HepG2 (cell line): ENCODE measurements at regions not wholly inside any gene's neighbourhood (a gene's known extent, or its start where the extent isn't known, plus 50 kb on each side); places are given as distances from the start of the nearest gene placed in this dataset.

Experiments
- MED1 ChIP-seq: sonication (generic); formaldehyde crosslinking; IDR thresholded peaks from 2 replicates; pipeline ENCODE4 v1.4.0; 2020; ENCODE audit warnings: missing genetic modification reagents
- PCBP1 ChIP-seq: fragments of 200-400 bp; formaldehyde crosslinking; IDR thresholded peaks from 2 replicates; pipeline ENCODE4 v1.6.1; 2017; ENCODE audit warnings: mild to moderate bottlenecking, low read depth, low read length, borderline replicate concordance
- PHF20 ChIP-seq: sonication (generic); formaldehyde crosslinking; IDR thresholded peaks from 2 replicates; pipeline ENCODE4 v1.5.0; 2020; ENCODE audit warnings: mild to moderate bottlenecking, missing genetic modification reagents
- SMC3 ChIP-seq: IDR thresholded peaks from 2 replicates; pipeline ENCODE4 v1.6.1; 2011; ENCODE audit warnings: low read length, improper control_type of control experiment
- YY1 ChIP-seq: IDR thresholded peaks from 2 replicates; pipeline ENCODE4 v1.6.1; 2011; ENCODE audit warnings: low read length, low read depth, moderate library complexity, mild to moderate bottlenecking; ENCODE audit not compliant: insufficient read depth, insufficient replicate concordance
- ZNF773 ChIP-seq: sonication (generic); formaldehyde crosslinking; IDR thresholded peaks from 2 replicates; pipeline ENCODE4 v1.4.0; 2020; ENCODE audit warnings: missing genetic modification reagents, borderline replicate concordance
- ZNF781 ChIP-seq: sonication (generic); formaldehyde crosslinking; IDR thresholded peaks from 2 replicates; pipeline ENCODE4 v1.5.1; 2020; ENCODE audit warnings: borderline replicate concordance, mild to moderate bottlenecking, missing genetic modification reagents; ENCODE audit errors: not compliant biosample characterization
- TF ChIP-seq, protein P1 (sequence below): sonication (generic); formaldehyde crosslinking; IDR thresholded peaks from 2 replicates; pipeline ENCODE4 v1.5.0; 2020; ENCODE audit warnings: mild to moderate bottlenecking, missing genetic modification reagents, moderate library complexity
- TF ChIP-seq, protein P2 (sequence below): sonication (generic); formaldehyde crosslinking; IDR thresholded peaks from 2 replicates; pipeline ENCODE4 v1.5.0; 2020; ENCODE audit warnings: mild to moderate bottlenecking, missing genetic modification reagents
- TF ChIP-seq, protein P3 (sequence below), 2 experiments: sonication (generic) in 1 of 2; formaldehyde crosslinking in 1 of 2; IDR thresholded peaks; 2 replicates each; pipeline versions ENCODE4 v1.6.1 to v1.9.0; 2014 to 2022; ENCODE audit warnings: antibody characterized with exemption in 1 of 2, borderline replicate concordance in 1 of 2, inconsistent platforms in 1 of 2, low read depth in 1 of 2, missing genetic modification reagents in 1 of 2

DNA sequence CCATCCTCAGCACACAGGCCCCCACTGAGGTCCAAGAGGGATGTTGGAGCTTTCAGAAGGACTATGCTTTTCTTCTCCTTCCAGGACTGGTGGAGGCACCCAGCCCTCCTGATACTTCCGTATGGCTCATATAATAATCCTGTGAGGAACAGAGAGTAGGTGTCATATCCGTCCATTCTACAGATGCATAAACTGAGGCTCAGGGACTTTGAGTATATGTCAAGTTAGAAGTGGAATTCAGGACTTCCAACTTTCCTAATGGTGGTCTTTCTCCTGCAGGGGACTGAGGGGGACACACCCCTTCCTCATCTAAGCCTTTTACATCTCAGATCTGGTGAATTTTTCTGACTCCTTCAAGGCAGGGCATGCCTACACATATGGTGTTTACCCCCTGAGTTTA lies 153.7 kb downstream of the RPS24 start:
- TF ChIP-seq PHF20 (CRISPR knock-in tag), result no peak
- TF ChIP-seq, protein P1, sequence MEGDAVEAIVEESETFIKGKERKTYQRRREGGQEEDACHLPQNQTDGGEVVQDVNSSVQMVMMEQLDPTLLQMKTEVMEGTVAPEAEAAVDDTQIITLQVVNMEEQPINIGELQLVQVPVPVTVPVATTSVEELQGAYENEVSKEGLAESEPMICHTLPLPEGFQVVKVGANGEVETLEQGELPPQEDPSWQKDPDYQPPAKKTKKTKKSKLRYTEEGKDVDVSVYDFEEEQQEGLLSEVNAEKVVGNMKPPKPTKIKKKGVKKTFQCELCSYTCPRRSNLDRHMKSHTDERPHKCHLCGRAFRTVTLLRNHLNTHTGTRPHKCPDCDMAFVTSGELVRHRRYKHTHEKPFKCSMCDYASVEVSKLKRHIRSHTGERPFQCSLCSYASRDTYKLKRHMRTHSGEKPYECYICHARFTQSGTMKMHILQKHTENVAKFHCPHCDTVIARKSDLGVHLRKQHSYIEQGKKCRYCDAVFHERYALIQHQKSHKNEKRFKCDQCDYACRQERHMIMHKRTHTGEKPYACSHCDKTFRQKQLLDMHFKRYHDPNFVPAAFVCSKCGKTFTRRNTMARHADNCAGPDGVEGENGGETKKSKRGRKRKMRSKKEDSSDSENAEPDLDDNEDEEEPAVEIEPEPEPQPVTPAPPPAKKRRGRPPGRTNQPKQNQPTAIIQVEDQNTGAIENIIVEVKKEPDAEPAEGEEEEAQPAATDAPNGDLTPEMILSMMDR (CRISPR knock-in tag), result no peak
- no peak for TF ChIP-seq MED1 (CRISPR knock-in tag)
- no peak for TF ChIP-seq ZNF773 (CRISPR knock-in tag)
- no peak for TF ChIP-seq YY1
- no peak for TF ChIP-seq PCBP1
- TF ChIP-seq, protein P2, sequence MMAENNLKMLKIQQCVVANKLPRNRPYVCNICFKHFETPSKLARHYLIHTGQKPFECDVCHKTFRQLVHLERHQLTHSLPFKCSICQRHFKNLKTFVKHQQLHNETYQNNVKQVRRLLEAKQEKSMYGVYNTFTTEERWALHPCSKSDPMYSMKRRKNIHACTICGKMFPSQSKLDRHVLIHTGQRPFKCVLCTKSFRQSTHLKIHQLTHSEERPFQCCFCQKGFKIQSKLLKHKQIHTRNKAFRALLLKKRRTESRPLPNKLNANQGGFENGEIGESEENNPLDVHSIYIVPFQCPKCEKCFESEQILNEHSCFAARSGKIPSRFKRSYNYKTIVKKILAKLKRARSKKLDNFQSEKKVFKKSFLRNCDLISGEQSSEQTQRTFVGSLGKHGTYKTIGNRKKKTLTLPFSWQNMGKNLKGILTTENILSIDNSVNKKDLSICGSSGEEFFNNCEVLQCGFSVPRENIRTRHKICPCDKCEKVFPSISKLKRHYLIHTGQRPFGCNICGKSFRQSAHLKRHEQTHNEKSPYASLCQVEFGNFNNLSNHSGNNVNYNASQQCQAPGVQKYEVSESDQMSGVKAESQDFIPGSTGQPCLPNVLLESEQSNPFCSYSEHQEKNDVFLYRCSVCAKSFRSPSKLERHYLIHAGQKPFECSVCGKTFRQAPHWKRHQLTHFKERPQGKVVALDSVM (CRISPR knock-in tag), result no peak
- no peak for TF ChIP-seq SMC3
- TF ChIP-seq, protein P3, sequence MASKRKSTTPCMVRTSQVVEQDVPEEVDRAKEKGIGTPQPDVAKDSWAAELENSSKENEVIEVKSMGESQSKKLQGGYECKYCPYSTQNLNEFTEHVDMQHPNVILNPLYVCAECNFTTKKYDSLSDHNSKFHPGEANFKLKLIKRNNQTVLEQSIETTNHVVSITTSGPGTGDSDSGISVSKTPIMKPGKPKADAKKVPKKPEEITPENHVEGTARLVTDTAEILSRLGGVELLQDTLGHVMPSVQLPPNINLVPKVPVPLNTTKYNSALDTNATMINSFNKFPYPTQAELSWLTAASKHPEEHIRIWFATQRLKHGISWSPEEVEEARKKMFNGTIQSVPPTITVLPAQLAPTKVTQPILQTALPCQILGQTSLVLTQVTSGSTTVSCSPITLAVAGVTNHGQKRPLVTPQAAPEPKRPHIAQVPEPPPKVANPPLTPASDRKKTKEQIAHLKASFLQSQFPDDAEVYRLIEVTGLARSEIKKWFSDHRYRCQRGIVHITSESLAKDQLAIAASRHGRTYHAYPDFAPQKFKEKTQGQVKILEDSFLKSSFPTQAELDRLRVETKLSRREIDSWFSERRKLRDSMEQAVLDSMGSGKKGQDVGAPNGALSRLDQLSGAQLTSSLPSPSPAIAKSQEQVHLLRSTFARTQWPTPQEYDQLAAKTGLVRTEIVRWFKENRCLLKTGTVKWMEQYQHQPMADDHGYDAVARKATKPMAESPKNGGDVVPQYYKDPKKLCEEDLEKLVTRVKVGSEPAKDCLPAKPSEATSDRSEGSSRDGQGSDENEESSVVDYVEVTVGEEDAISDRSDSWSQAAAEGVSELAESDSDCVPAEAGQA (IDR thresholded peaks at IDR 0.05; ENCODE audit: low read depth), result no peak
- TF ChIP-seq, protein P3 (CRISPR knock-in tag; IDR thresholded peaks at IDR 0.05; ENCODE audit: borderline replicate concordance), result no peak
- TF ChIP-seq ZNF781 (CRISPR knock-in tag), result no peak
